GM19395 (cell line): ENCODE measurements at regions not wholly inside any gene's neighbourhood (a gene's known extent, or its start where the extent isn't known, plus 50 kb on each side); places are given as distances from the start of the nearest gene placed in this dataset.

Experiments
- ATAC-seq: cut with Tn5 transposase; IDR thresholded peaks from one replicate; pipeline ENCODE4 v1.9.1; 2021; ENCODE audit warnings: mild to moderate bottlenecking, moderate library complexity; ENCODE audit not compliant: unreplicated experiment

- no peak for ATAC-seq
Measured at GRCh38 chr10:55398497-55398882, 597.5 kb upstream of the PCDH15 start.

DNA sequence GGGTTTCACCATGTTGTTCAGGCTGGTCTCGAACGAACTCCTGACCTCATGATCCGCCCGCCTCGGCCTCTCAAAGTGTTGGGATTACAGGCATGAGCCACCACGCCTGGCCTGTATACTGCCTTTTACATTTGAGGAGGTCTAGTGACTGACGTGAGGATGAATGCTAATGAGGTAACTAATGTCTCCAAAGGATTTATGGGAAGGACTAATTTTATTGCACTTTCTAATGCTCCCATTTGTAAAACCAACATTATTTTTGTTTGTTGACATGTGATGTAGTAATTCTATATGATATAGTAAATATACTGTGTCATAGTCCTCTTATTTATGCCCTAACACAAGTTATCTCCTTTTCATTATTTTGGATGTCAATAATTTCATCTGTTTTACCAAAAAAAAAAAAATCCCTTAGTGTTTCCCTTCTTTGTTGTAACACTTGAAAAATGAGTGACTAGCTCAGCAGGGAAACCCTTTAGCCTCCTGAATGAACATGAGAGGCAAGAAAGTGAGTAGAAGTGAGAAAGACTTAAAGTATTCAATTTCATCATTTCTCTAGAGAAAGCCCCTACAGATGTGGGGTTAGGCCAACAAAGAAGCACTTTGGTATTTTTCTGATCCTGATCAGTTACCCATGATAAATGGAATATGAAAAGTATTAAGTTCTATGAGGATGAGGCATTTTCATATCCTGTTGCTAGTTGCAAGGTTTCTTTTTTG lies 596.9 kb upstream of the PCDH15 start:
- ATAC-seq = no peak

- no peak for ATAC-seq
Measured at GRCh38 chr10:55378196-55378595, 577.2 kb upstream of the PCDH15 start.

DNA sequence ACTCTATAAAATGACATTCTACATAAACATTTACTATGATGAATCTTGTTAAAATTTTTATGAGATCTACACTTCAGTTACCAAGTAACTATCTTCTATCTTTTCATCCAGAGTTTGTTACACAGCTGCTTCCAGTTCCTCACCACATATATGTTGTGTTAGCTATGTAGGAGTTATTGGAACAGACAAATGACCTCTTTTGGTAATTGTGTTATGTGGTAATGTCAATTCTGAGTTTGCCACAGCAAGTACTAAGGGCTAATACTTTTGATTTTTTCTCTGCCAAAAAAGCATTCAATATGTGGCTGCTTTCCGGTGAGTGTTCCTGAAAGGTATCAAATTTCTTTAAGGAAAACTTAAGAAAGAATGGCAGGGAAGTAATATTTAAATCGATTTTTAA lies 573.9 kb upstream of the PCDH15 start:
- no peak for ATAC-seq

DNA sequence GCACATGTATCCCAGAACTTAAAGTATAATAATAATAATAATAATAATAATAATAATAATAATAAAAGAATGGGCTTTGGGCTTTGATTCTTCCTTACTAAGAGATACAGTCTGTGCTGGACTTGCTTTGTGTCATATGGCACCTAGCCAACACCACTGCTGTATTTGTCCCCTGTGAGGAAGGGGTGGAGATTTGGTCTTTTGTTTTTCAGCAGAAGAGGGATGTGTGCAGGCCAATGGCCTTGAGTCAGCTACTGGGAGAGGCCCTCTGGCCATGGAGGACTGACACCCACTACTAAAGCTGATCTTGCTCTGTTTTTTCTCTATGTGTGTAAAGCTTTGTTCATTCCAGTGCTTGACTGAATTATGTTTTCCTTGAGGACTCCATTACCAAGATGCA lies 573.0 kb upstream of the PCDH15 start:
- ATAC-seq = no peak

DNA sequence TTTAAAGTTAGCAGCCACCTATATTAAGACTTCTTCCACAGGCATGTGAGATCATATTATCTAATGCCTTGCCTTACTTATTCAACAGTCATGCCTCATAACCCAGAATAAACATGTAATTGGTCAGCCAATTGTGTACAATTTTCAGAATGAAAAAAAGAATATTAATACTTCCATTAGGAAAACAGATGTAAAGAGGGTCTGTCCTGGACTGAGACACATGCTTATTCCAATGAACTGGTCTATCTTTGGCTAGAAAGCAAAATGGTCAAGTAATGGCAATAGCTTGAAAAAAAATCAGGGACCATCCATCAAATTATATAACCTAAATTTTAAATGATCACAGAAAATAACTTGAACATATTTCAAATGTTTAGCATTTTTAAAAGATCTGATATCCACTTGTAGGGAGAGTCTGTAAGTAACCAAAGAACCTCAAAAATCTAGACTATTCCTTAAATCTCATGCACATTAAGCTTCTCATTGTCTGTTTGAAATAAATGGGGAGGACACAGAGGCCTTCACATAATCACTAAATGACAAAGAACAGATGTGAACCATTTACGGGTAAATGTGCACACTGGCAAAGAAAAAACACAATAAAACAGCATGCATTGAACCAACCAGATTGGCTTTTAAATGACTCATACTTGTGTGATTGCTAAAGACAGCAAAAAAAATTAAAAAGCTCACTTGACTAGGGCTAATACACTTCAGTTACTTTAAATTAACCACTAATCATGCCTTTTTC lies 568.8 kb upstream of the PCDH15 start:
- ATAC-seq = no peak

DNA sequence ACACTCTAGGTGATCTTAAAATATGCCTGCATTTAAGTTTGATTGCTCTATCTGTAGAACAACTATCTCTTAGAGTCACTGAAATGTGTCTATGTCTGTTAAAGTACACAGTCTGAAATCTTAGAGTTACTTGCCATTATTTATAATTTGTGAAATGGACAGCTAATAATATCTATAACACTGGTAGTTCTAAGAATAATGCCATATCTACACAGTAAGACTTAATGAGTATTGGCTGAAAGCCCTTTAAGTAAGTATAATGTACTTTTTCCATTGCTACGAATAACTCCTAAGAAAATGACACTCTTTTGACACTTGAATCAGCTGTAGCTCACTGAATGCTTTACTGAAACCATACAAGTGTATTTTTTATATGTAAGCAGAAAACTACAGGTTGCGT lies 567.4 kb upstream of the PCDH15 start:
- no peak for ATAC-seq

GRCh38 chr10:55367555-55367954 lies 566.5 kb upstream of the PCDH15 start:
- ATAC-seq = no peak

DNA sequence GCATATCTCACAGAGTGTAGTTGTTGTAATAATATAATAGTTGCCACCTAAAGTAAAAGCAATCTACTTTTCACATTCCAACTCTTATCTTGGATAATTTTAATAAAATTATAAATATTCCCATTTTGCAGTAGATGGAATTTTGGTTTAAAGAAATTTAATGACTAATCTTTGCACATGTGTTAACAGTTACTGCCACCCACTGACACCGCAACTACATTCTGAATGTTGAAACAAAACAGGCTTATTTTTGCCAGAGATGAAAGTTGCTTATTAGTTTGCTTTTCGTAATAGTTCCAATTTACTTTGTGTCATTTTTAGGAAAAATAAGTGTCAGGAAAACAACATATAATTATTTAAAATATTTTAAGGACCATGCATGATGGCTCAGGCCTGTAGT lies 557.5 kb upstream of the PCDH15 start:
- no peak for ATAC-seq

DNA sequence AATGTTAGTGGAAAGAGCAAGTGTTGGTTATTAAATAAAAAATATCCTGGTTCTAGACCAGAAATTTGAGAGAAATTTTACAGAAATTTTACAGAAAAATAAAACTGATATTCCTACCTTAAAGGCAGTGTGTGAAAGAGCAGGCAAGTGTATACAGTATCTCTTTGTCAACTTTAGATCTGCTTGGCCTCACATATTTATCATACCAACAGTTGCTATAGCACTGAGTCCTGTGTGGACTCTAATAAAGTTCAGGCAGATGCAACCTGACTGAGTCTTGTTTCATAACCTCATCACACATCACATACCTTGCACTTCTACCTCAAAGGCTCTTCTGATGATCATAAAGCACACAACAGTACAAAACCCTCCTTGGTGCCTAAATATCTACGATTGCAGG lies 552.4 kb upstream of the PCDH15 start:
- ATAC-seq = no peak

- ATAC-seq = no peak
Measured at GRCh38 chr10:55351431-55351830, 550.4 kb upstream of the PCDH15 start.

DNA sequence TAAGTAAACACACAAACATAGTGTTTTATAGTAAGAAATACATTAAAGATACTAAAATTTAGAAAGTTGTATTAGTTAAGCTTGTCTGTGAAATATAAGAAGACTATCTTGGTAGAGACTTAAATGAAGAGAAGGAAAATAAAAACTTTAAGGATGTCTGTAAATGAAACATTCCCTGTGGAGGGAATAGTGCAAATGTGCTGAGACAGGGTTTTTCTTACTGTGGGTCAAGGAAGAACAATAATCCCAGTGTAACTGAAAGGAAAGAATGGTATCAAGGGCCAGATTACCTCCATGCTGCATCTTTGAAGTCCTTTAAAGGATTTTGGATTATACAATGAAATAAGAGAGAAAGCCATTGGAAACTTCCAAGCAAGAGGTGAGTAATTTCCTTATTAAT lies 547.5 kb upstream of the PCDH15 start:
- no peak for ATAC-seq

DNA sequence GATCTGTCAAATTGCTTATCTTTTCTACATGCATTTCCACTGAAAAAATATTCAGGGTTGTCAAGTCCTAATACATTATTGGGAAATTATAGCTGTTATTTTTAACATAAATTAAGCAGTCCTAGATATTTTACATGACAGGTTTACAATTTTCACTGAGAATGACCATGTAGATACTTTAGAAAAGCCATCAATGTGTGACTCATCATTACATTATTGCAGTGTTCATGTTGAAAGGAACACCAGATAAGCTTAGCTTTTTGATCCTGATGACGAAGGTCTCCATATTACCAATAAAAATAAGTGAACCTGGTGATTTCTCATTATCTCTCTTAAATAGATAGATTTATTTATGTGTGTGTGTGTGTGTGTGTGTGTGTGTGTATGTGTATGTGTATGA lies 529.5 kb upstream of the PCDH15 start:
- ATAC-seq = no peak

DNA sequence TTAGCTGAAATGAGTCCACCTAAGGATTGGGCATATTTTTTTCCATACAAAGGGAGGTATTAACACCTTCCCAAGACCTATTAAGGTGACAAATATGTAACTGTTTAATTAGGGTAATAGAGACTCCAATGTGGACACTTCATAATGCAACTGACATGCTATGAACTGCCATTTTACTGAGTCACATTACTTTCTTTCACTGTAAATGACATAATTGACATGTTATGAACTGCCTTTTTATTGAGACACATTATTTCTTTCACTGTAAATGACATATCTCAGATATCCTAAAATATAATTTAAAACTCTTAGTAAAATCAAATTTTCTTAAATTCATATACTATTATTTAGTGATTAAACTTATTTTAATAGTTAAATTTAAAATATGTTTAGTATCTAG lies 528.8 kb upstream of the PCDH15 start:
- ATAC-seq = no peak

- no peak for ATAC-seq
Measured at GRCh38 chr10:55320187-55320700, 519.2 kb upstream of the PCDH15 start.

DNA sequence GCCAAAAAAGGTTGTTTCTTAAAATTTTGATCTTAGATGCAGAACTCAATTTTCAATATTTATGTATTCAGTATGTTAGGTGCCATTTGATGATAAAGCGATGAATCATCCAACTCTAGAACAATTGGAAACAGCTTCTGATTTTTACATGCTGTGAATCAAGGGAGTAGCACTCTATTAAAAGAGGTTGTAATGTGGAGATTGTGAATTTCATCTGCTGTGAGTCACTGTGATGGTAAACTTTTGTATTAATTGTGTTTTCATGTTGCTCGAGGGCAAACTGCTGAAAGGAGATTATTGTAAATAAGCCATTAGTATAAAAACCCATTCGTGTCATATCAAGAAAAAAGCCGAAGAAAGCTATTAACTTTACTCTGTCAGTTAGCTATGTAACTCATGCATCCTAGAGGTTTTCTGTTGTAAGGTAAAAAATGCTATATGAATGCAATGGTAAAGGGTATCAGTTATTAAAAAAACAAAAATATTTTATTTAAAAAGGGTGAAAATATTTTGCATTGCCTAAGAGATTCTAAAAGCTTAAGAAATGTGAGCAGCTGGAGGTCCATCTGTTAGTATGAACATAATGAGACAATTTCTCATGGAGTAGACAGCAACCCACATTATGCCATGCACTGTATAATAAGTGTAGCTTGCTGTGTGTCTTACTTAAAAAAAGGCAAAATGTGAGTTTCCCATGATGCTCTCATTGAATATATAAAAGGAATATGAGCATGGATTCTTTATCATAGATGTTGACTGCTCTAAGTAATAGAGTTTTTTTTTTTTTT lies 511.0 kb upstream of the PCDH15 start:
- no peak for ATAC-seq

DNA sequence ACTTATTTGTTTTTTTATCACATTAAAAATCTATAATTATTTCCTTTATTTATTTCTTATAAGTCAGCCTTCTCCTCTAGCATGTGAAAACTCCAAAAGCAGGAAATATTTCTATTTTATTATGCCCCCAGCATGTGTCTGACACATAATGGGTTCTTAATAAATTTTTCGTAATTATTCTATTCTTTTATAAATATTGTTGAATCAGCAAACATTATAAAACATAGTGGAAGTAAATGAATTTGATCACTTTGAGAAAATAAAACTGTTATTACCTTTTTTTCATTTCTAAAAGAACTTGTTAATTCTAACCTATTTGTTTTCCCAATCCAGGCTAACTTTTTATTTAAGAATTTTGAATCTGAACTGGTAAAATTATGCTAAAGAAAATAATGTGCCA lies 509.1 kb upstream of the PCDH15 start:
- ATAC-seq = no peak

- ATAC-seq = no peak
Measured at GRCh38 chr10:55305285-55305684, 504.3 kb upstream of the PCDH15 start.

- no peak for ATAC-seq
Measured at GRCh38 chr10:55287346-55287745, 486.3 kb upstream of the PCDH15 start.

DNA sequence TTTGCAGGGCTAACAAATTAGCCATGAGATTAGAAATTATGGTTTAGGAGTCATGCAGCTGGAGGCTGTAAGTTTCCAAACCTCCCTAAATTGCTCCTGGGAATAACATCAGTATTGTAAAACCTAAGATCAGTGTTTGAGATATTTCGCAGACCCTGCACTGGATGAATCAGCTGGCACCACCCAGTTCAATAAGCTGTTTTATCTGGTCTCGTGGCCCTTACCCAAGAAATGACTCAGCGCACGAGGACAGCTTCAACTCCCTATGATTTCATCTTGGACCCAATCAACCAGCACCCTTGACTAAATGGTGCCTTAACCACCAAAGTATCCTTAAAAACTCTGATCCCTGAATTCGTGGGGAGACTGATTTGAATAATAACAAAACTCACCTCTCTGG lies 482.0 kb upstream of the PCDH15 start:
- no peak for ATAC-seq

GRCh38 chr10:55280696-55281095 lies 479.7 kb upstream of the PCDH15 start:
- ATAC-seq = no peak

GRCh38 chr10:55277549-55277948 lies 476.5 kb upstream of the PCDH15 start:
- no peak for ATAC-seq
